ENCODE measurements at regions not wholly inside any gene's neighbourhood (a gene's known extent, or its start where the extent isn't known, plus 50 kb on each side); places are given as distances from the start of the nearest gene placed in this dataset.

DNA sequence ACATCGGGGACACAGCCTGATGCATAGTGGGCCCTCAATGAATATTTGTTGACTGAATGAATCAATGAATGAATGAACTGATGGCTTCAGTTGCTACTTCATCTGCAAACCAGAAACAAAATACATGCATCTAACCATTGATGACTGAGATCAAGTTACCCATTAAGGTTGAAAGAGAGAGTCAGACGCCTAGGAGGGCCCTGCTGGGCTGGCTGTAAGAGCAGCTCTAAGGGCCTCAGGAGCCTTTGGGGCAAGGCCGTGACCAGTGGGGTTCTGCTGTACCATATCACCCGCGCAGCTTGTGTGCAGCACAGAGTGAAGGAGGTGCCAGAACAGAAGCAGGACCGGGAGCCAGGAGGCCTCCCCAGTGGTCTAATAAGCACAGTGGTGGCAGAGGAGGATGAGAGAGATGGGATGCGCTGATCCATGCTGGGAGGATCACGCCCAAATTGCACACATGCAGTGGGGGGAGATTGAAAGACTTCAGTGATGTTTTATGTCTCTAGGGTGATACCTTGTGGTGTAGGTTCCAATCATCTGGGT lies 96.1 kb upstream of the KCNG1 start:
- TF ChIP-seq CTCF (IDR thresholded peaks at IDR 0.05; ENCODE audit: borderline replicate concordance, extremely low read depth, insufficient read depth), result no peak
- no peak overlapping the region for H3K9ac ChIP-seq (ENCODE audit: low read length in 3 of 3)
- FAIRE-seq, result no peak
- no peak overlapping the region for H3K4me3 ChIP-seq (ENCODE audit: low read length in 3 of 3)
- no peaks in the 10 kb centered on the region for H3K27me3 ChIP-seq (ENCODE audit: control insufficient read depth, insufficient read depth, low read length)
- H3K27ac ChIP-seq (ENCODE audit: low read depth in 2 of 2, low read length in 2 of 2), result no peak overlapping the region
- no peaks in the 10 kb centered on the region for H3K4me1 ChIP-seq (ENCODE audit: control insufficient read depth in 2 of 3, insufficient read depth in 2 of 3, low read depth in 1 of 3, low read length in 3 of 3)
- intact Hi-C loops (cut with DNase I), result no loop called here
- no peaks in the 10 kb centered on the region for H3K9me3 ChIP-seq (ENCODE audit: control insufficient read depth in 2 of 3, insufficient read depth in 1 of 3, low read length in 3 of 3)
- H3K36me3 ChIP-seq (ENCODE audit: control insufficient read depth in 2 of 3, insufficient read depth in 3 of 3, low read length in 3 of 3), result no peaks in the 10 kb centered on the region
- DNase-seq, result no peak

GRCh38 chr20:51118216-51118615 lies 95.3 kb upstream of the KCNG1 start:
- no peak overlapping the region for H3K9ac ChIP-seq (ENCODE audit: low read length in 3 of 3)
- H3K4me3 ChIP-seq (ENCODE audit: low read length in 3 of 3), result no peak overlapping the region
- DNase-seq, result no peak
- intact Hi-C loops (cut with DNase I), result no loop called here
- no peak for TF ChIP-seq CTCF (IDR thresholded peaks at IDR 0.05; ENCODE audit: borderline replicate concordance, extremely low read depth, insufficient read depth)
- H3K27ac ChIP-seq (ENCODE audit: low read depth in 2 of 2, low read length in 2 of 2), result no peak overlapping the region
- H3K4me1 ChIP-seq (ENCODE audit: control insufficient read depth in 2 of 3, insufficient read depth in 2 of 3, low read depth in 1 of 3, low read length in 3 of 3), result no peaks in the 10 kb centered on the region
- FAIRE-seq, result no peak
- H3K9me3 ChIP-seq (ENCODE audit: control insufficient read depth in 2 of 3, insufficient read depth in 1 of 3, low read length in 3 of 3), result no peaks in the 10 kb centered on the region
- no peaks in the 10 kb centered on the region for H3K36me3 ChIP-seq (ENCODE audit: control insufficient read depth in 2 of 3, insufficient read depth in 3 of 3, low read length in 3 of 3)
- H3K27me3 ChIP-seq (ENCODE audit: control insufficient read depth, insufficient read depth, low read length), result no peaks in the 10 kb centered on the region

GRCh38 chr20:51116765-51117686 lies 94.1 kb upstream of the KCNG1 start:
- no peak overlapping the region for H3K27ac ChIP-seq (ENCODE audit: low read depth in 2 of 2, low read length in 2 of 2)
- H3K4me3 ChIP-seq (ENCODE audit: low read length in 3 of 3), result no peak overlapping the region
- intact Hi-C loops (cut with DNase I), result no loop called here

More at GRCh38 chr20:51116765-51117686, 94.1 kb upstream of the KCNG1 start:
- H3K36me3 ChIP-seq (ENCODE audit: control insufficient read depth in 2 of 3, insufficient read depth in 3 of 3, low read length in 3 of 3), result no peaks in the 10 kb centered on the region
- DNase-seq (no peak), FAIRE-seq (no peak)
- no peaks in the 10 kb centered on the region for H3K27me3 ChIP-seq (ENCODE audit: control insufficient read depth, insufficient read depth, low read length)
- no peak overlapping the region for H3K9ac ChIP-seq (ENCODE audit: low read length in 3 of 3)
- no peaks in the 10 kb centered on the region for H3K9me3 ChIP-seq (ENCODE audit: control insufficient read depth in 2 of 3, insufficient read depth in 1 of 3, low read length in 3 of 3)
- no peaks in the 10 kb centered on the region for H3K4me1 ChIP-seq (ENCODE audit: control insufficient read depth in 2 of 3, insufficient read depth in 2 of 3, low read depth in 1 of 3, low read length in 3 of 3)
- TF ChIP-seq CTCF (IDR thresholded peaks at IDR 0.05; ENCODE audit: borderline replicate concordance, extremely low read depth, insufficient read depth), result no peak
